CD14-positive monocyte (primary cell): ENCODE measurements at regions not wholly inside any gene's neighbourhood (a gene's known extent, or its start where the extent isn't known, plus 50 kb on each side); places are given as distances from the start of the nearest gene placed in this dataset.

Source experiments
- DNase-seq, 3 donors: peaks; one replicate each; pipeline ENCODE4 v3.0.0-alpha.2; 2011 to 2022
- H2AFZ ChIP-seq: 2 replicates; pipeline ENCODE4 v1.6.0; 2012; ENCODE audit warnings: mild to moderate bottlenecking, low read depth, low read length, inconsistent platforms; ENCODE audit not compliant: insufficient read depth, poor library complexity, severe bottlenecking
- H3K27ac ChIP-seq, 2 donors: 1 replicate in 1 of 2; 2 replicates in 1 of 2; pipeline ENCODE4 v1.5.1; 2012 to 2013; ENCODE audit warnings: low read length in 2 of 2, control low read depth in 1 of 2, inconsistent platforms in 1 of 2, low read depth in 1 of 2, mild to moderate bottlenecking in 1 of 2
- H3K27me3 ChIP-seq, 2 donors: one replicate each; pipeline versions ENCODE4 v1.6.0 to v1.6.1; 2011 to 2013; ENCODE audit warnings: low read length in 2 of 2; ENCODE audit not compliant: control insufficient read depth in 2 of 2, insufficient read depth in 2 of 2
- H3K36me3 ChIP-seq, 2 donors: replicated peaks in 1 of 2; 1 replicate in 1 of 2; 2 replicates in 1 of 2; pipeline versions ENCODE4 v1.5.1 to v1.6.1; 2012 to 2013; ENCODE audit warnings: low read length in 2 of 2, control low read depth in 1 of 2, inconsistent platforms in 1 of 2, mild to moderate bottlenecking in 1 of 2; ENCODE audit not compliant: insufficient read depth in 2 of 2, control insufficient read depth in 1 of 2
- H3K4me1 ChIP-seq, 2 donors: 1 replicate in 1 of 2; 2 replicates in 1 of 2; pipeline versions ENCODE4 v1.5.1 to v1.6.1; 2012 to 2013; ENCODE audit warnings: low read length in 2 of 2, control low read depth in 1 of 2, inconsistent platforms in 1 of 2, mild to moderate bottlenecking in 1 of 2, moderate library complexity in 1 of 2; ENCODE audit not compliant: insufficient read depth in 2 of 2, control insufficient read depth in 1 of 2
- H3K4me2 ChIP-seq: replicated peaks from 2 replicates; pipeline ENCODE3; 2012; ENCODE audit warnings: low read length, moderate library complexity, mild to moderate bottlenecking; ENCODE audit not compliant: poor library complexity, severe bottlenecking; ENCODE audit errors: extremely low read depth
- H3K4me3 ChIP-seq, 3 experiments: fragments of 200-600 bp in 1 of 3; sonication (generic) in 1 of 3; replicated peaks in 1 of 3; 1 replicate in 2 of 3; 2 replicates in 1 of 3; pipeline ENCODE4 v1.5.1; 2011 to 2013; ENCODE audit warnings: low read length in 3 of 3, mild to moderate bottlenecking in 3 of 3, control low read depth in 2 of 3, low read depth in 2 of 3, inconsistent platforms in 1 of 3, moderate library complexity in 1 of 3
- H3K79me2 ChIP-seq: 2 replicates; pipeline ENCODE4 v1.6.0; 2012; ENCODE audit warnings: mild to moderate bottlenecking, control low read depth, inconsistent platforms, low read length, moderate library complexity; ENCODE audit not compliant: insufficient read depth
- H3K9ac ChIP-seq: 2 replicates; pipeline ENCODE4 v1.6.0; 2017; ENCODE audit warnings: low read length, mild to moderate bottlenecking; ENCODE audit not compliant: insufficient read depth, poor library complexity, severe bottlenecking
- H3K9me3 ChIP-seq, 2 donors: replicated peaks in 1 of 2; 1 replicate in 1 of 2; 2 replicates in 1 of 2; pipeline versions ENCODE4 v1.5.1 to v1.6.1; 2012 to 2013; ENCODE audit warnings: low read length in 2 of 2, control low read depth in 1 of 2; ENCODE audit not compliant: control insufficient read depth in 1 of 2, insufficient read depth in 1 of 2
- H4K20me1 ChIP-seq: 2 replicates; pipeline ENCODE4 v1.6.0; 2012; ENCODE audit warnings: mild to moderate bottlenecking, low read length, control low read depth, moderate library complexity; ENCODE audit not compliant: insufficient read depth
- H3K27ac Mint-ChIP-seq, 7 donors: one replicate each; pipeline ENCODE4 v1.8.0; 2020; ENCODE audit warnings: mild to moderate bottlenecking in 7 of 7, mixed read lengths in 7 of 7, moderate library complexity in 6 of 7, inconsistent platforms in 2 of 7
- H3K27me3 Mint-ChIP-seq, 3 donors: one replicate each; pipeline ENCODE4 v1.8.0; 2021 to 2022; ENCODE audit warnings: low read depth in 3 of 3, mild to moderate bottlenecking in 3 of 3, mixed read lengths in 3 of 3, moderate library complexity in 3 of 3, inconsistent platforms in 1 of 3
- H3K36me3 Mint-ChIP-seq, 2 donors: one replicate each; pipeline ENCODE4 v1.8.0; 2020; ENCODE audit warnings: mixed read lengths in 2 of 2, inconsistent platforms in 1 of 2, mild to moderate bottlenecking in 1 of 2
- H3K4me1 Mint-ChIP-seq: one replicate; pipeline ENCODE4 v1.8.0; 2020; ENCODE audit warnings: mild to moderate bottlenecking, mixed read lengths
- H3K4me3 Mint-ChIP-seq, 2 donors: one replicate each; pipeline ENCODE4 v1.8.0; 2020; ENCODE audit warnings: mild to moderate bottlenecking in 2 of 2, mixed read lengths in 2 of 2, moderate library complexity in 1 of 2
- H3K9me3 Mint-ChIP-seq, 7 donors: one replicate each; pipeline ENCODE4 v1.8.0; 2020 to 2022; ENCODE audit warnings: mixed read lengths in 7 of 7, mild to moderate bottlenecking in 6 of 7, moderate library complexity in 6 of 7, inconsistent platforms in 2 of 7
- CTCF ChIP-seq: fragments of 200-600 bp; IDR thresholded peaks from one replicate; pipeline ENCODE4 v1.8.0; 2022; ENCODE audit warnings: antibody characterized with exemption, mild to moderate bottlenecking
- WGBS: methylation state at CpG from one replicate; pipeline ENCODE4 v1.1.5; 2013; ENCODE audit warnings: missing lambda C conversion rate; ENCODE audit not compliant: insufficient coverage; 5-methylcytosine and 5-hydroxymethylcytosine counted together
- intact Hi-C, 2 donors: fragments of 100-400 bp; cut with micrococcal nuclease; formaldehyde crosslinking; loops; one replicate each; pipeline versions ENCODE4 v1.15.0 to v1.15.1; 2023

- Mint-ChIP-seq H3K27ac (no peak overlapping the region), H3K27me3 (peaks cover 0 to 3% (median 0%) of the 10 kb centered on the region in 3 donors), H3K9me3 (peaks cover 28 to 56% (median 51%) of the 10 kb centered on the region in 7 donors), H3K4me3 (no peak overlapping the region), H3K4me1 (no peaks in the 10 kb centered on the region), H3K36me3 (no peaks in the 10 kb centered on the region)
- no peak overlapping the region for H3K4me3 ChIP-seq
- no peak overlapping the region for H3K27ac ChIP-seq
- no peaks in the 10 kb centered on the region for H3K4me1 ChIP-seq
- no peaks in the 10 kb centered on the region for H3K27me3 ChIP-seq
- no peaks in the 10 kb centered on the region for H3K79me2 ChIP-seq
- no peaks in the 10 kb centered on the region for H3K36me3 ChIP-seq
- WGBS = 95% methylated on average over 9 of the region's 13 CpGs
- H3K4me2 ChIP-seq = no peak overlapping the region
- intact Hi-C loops = no loop called here
- no peak overlapping the region for H3K9ac ChIP-seq
- H2AFZ ChIP-seq = no peak overlapping the region
- TF ChIP-seq CTCF = no peak
- no peaks in the 10 kb centered on the region for H4K20me1 ChIP-seq
- H3K9me3 ChIP-seq = peaks cover 47 to 62% of the 10 kb centered on the region in 2 donors
- no peak for DNase-seq
These were observed 919.1 kb downstream of the TBC1D22A start for GRCh38 chr22:47681411-47682165.

- H3K9me3 ChIP-seq = peaks cover 33 to 40% of the 10 kb centered on the region in 2 donors
- no peaks in the 10 kb centered on the region for H3K4me1 Mint-ChIP-seq
- no peak overlapping the region for H3K9ac ChIP-seq
- H3K79me2 ChIP-seq = no peaks in the 10 kb centered on the region
- H3K36me3 Mint-ChIP-seq = no peaks in the 10 kb centered on the region
- H3K27me3 ChIP-seq = no peaks in the 10 kb centered on the region
- H2AFZ ChIP-seq = no peak overlapping the region
- H3K27ac ChIP-seq = no peak overlapping the region
- H3K4me2 ChIP-seq = no peak overlapping the region
- intact Hi-C loops = no loop called here
- no peaks in the 10 kb centered on the region for H3K4me1 ChIP-seq
- peaks cover 20 to 43% (median 32%) of the 10 kb centered on the region in 7 donors for H3K9me3 Mint-ChIP-seq
- no peaks in the 10 kb centered on the region for H3K36me3 ChIP-seq
- no peak overlapping the region for H3K4me3 ChIP-seq
- DNase-seq = no peak
- peaks cover 0 to 3% (median 3%) of the 10 kb centered on the region in 3 donors for H3K27me3 Mint-ChIP-seq
- H3K4me3 Mint-ChIP-seq = no peak overlapping the region
- 40% methylated on average over 1 of the region's 7 CpGs for WGBS
- H3K27ac Mint-ChIP-seq = no peak overlapping the region
- no peaks in the 10 kb centered on the region for H4K20me1 ChIP-seq
- TF ChIP-seq CTCF = no peak
These were observed 916.3 kb downstream of the TBC1D22A start for GRCh38 chr22:47678636-47679287.
